HG02610 (cell line): ENCODE measurements at regions not wholly inside any gene's neighbourhood (a gene's known extent, or its start where the extent isn't known, plus 50 kb on each side); places are given as distances from the start of the nearest gene placed in this dataset.
"Not testable (repeated sequence)": the region's sequence is repeated elsewhere in the genome, so short reads cannot be mapped to it uniquely, and the experiment has no call there.

Experiments
- ATAC-seq: cut with Tn5 transposase; IDR thresholded peaks from one replicate; pipeline ENCODE4 v1.9.1; 2021; ENCODE audit warnings: mild to moderate bottlenecking, moderate library complexity; ENCODE audit not compliant: unreplicated experiment

GRCh38 chr10:30736685-30737232, 107.2 kb upstream of the LYZL2 start:
- peak; percentile 54 for ATAC-seq

GRCh38 chr10:30734901-30735300, 105.3 kb upstream of the LYZL2 start:
- ATAC-seq, result no peak

GRCh38 chr10:30732671-30733070, 103.1 kb upstream of the LYZL2 start:
- no peak for ATAC-seq

GRCh38 chr10:30731963-30732362, 102.4 kb upstream of the LYZL2 start:
- ATAC-seq, result no peak

GRCh38 chr10:30730306-30730705, 100.8 kb upstream of the LYZL2 start:
- no peak for ATAC-seq

GRCh38 chr10:30728766-30729165, 99.2 kb upstream of the LYZL2 start:
- no peak for ATAC-seq

- no peak for ATAC-seq
Measured at GRCh38 chr10:30728127-30728526, 98.6 kb upstream of the LYZL2 start.

- no peak for ATAC-seq
Measured at GRCh38 chr10:30727524-30727923, 98.0 kb upstream of the LYZL2 start.

GRCh38 chr10:30726783-30727414, 97.3 kb upstream of the LYZL2 start:
- peak; percentile 80 for ATAC-seq

GRCh38 chr10:30725661-30726060, 96.1 kb upstream of the LYZL2 start:
- ATAC-seq, result no peak

- no peak for ATAC-seq
Measured at GRCh38 chr10:30724296-30724695, 94.7 kb upstream of the LYZL2 start.

GRCh38 chr10:30722956-30723620, 93.5 kb upstream of the LYZL2 start:
- ATAC-seq, result no peak

- ATAC-seq, result no peak
Measured at GRCh38 chr10:30719832-30720231, 90.3 kb upstream of the LYZL2 start.

GRCh38 chr10:30709700-30710358, 80.3 kb upstream of the LYZL2 start:
- no peak for ATAC-seq

- ATAC-seq, result no peak
Measured at GRCh38 chr10:30709229-30709628, 79.7 kb upstream of the LYZL2 start.

GRCh38 chr10:30708234-30708633, 78.7 kb upstream of the LYZL2 start:
- ATAC-seq, result no peak

GRCh38 chr10:30706189-30706588, 76.6 kb upstream of the LYZL2 start:
- not testable (repeated sequence) for ATAC-seq

- peak; percentile 12 for ATAC-seq
Measured at GRCh38 chr10:30705625-30706149, 76.1 kb upstream of the LYZL2 start.

- peak; percentile 60 for ATAC-seq
Measured at GRCh38 chr10:30705101-30705624, 75.6 kb upstream of the LYZL2 start.

- ATAC-seq, result not testable (repeated sequence)
Measured at GRCh38 chr10:30704601-30705100, 75.1 kb upstream of the LYZL2 start.

- ATAC-seq, result no peak
Measured at GRCh38 chr10:30704026-30704600, 74.6 kb upstream of the LYZL2 start.
